ENCODE measurements at regions not wholly inside any gene's neighbourhood (a gene's known extent, or its start where the extent isn't known, plus 50 kb on each side); places are given as distances from the start of the nearest gene placed in this dataset.

- TF ChIP-seq YY1 (IDR thresholded peaks at IDR 0.05; ENCODE audit: insufficient read depth, insufficient read length) = no peak
- no peak for TF ChIP-seq ZNF274 (IDR thresholded peaks at IDR 0.05; ENCODE audit: low read depth, low read length)
- no peak for TF ChIP-seq SUZ12 (IDR thresholded peaks at IDR 0.05; ENCODE audit: extremely low read depth, insufficient read depth, insufficient read length)
Observed at GRCh38 chrX:6293716-6294115, 65.0 kb upstream of the NLGN4X start.
